ENCODE measurements at regions not wholly inside any gene's neighbourhood (a gene's known extent, or its start where the extent isn't known, plus 50 kb on each side); places are given as distances from the start of the nearest gene placed in this dataset.
A peak's percentile ranks its signal among the peaks of the same experiment; 100 is the strongest.

GRCh38 chr2:81282151-81282769 lies 977.7 kb upstream of the LRRTM1 start:
- no peak for ATAC-seq
- 54 to 59% methylated on average over 2 of the region's 2 CpGs for WGBS, 2 donors

GRCh38 chr2:81276595-81276994 lies 972.0 kb upstream of the LRRTM1 start:
- no peak for TF ChIP-seq CTCF (IDR thresholded peaks at IDR 0.05)
- no peak for TF ChIP-seq POLR2A (IDR thresholded peaks at IDR 0.05)
- Histone ChIP-seq H3K9me3 (no peaks in the 10 kb centered on the region), H3K27ac (no peak overlapping the region), H3K4me1 (no peaks in the 10 kb centered on the region), H3K4me3 (no peak overlapping the region), H3K27me3 (no peaks in the 10 kb centered on the region), H3K36me3 (replicated peaks in 1 of 2; ENCODE audit: insufficient read depth in 1 of 2, low read depth in 2 of 2) (no peaks in the 10 kb centered on the region)
- WGBS, 2 donors: 53 to 60% methylated on average over 1 of the region's 1 CpG
- intact Hi-C loops (cut with DNase I): no loop called here
- no peak for ATAC-seq
- DNase-seq: no peak

More at GRCh38 chr2:81282151-81282769, 977.7 kb upstream of the LRRTM1 start:
- Histone ChIP-seq H3K4me3 (no peak overlapping the region), H3K27me3 (no peaks in the 10 kb centered on the region), H3K4me1 (no peaks in the 10 kb centered on the region), H3K36me3 (replicated peaks in 1 of 2; ENCODE audit: insufficient read depth in 1 of 2, low read depth in 2 of 2) (no peaks in the 10 kb centered on the region), H3K9me3 (no peaks in the 10 kb centered on the region), H3K27ac (no peak overlapping the region)
- no peak for DNase-seq
- intact Hi-C loops (cut with DNase I): no loop called here
- TF ChIP-seq POLR2A (IDR thresholded peaks at IDR 0.05) (no peak), CTCF (IDR thresholded peaks at IDR 0.05) (no peak)

- ATAC-seq: no peak
- no peak for DNase-seq
- no peaks in the 10 kb centered on the region for H3K4me1 ChIP-seq
- H3K9me3 ChIP-seq: no peaks in the 10 kb centered on the region
- H3K27me3 ChIP-seq: no peaks in the 10 kb centered on the region
- no peaks in the 10 kb centered on the region for H3K36me3 ChIP-seq (replicated peaks in 1 of 2; ENCODE audit: insufficient read depth in 1 of 2, low read depth in 2 of 2)
- H3K4me3 ChIP-seq: no peak overlapping the region
- WGBS, 2 donors: 0 to 3% methylated on average over 1 of the region's 1 CpG
- intact Hi-C loops (cut with DNase I): no loop called here
- TF ChIP-seq POLR2A (IDR thresholded peaks at IDR 0.05) (no peak), CTCF (IDR thresholded peaks at IDR 0.05) (peak in 1 of 7 experiments; percentile 8)
- no peak overlapping the region for H3K27ac ChIP-seq
Observed at GRCh38 chr2:81266106-81266505, 961.6 kb upstream of the LRRTM1 start.

- Histone ChIP-seq H3K4me1 (no peaks in the 10 kb centered on the region), H3K27ac (no peak overlapping the region), H3K27me3 (no peaks in the 10 kb centered on the region), H3K9me3 (no peaks in the 10 kb centered on the region), H3K4me3 (no peak overlapping the region), H3K36me3 (replicated peaks in 1 of 2; ENCODE audit: insufficient read depth in 1 of 2, low read depth in 2 of 2) (no peaks in the 10 kb centered on the region)
- DNase-seq (no peak), ATAC-seq (no peak)
- intact Hi-C loops (cut with DNase I): no loop called here
- no peak for TF ChIP-seq POLR2A (IDR thresholded peaks at IDR 0.05)
- no peak for TF ChIP-seq CTCF (IDR thresholded peaks at IDR 0.05)
Observed at GRCh38 chr2:81263989-81264388, 959.4 kb upstream of the LRRTM1 start.

- WGBS, 2 donors: 33 to 45% methylated on average over 1 of the region's 1 CpG
- Histone ChIP-seq H3K36me3 (replicated peaks in 1 of 2; ENCODE audit: insufficient read depth in 1 of 2, low read depth in 2 of 2) (no peaks in the 10 kb centered on the region), H3K9me3 (no peaks in the 10 kb centered on the region), H3K27ac (no peak overlapping the region), H3K4me3 (no peak overlapping the region), H3K4me1 (no peaks in the 10 kb centered on the region), H3K27me3 (no peaks in the 10 kb centered on the region)
- ATAC-seq (no peak), DNase-seq (no peak)
- TF ChIP-seq POLR2A (IDR thresholded peaks at IDR 0.05): no peak
- TF ChIP-seq CTCF (IDR thresholded peaks at IDR 0.05): no peak
- intact Hi-C loops (cut with DNase I): no loop called here
Observed at GRCh38 chr2:81260320-81260719, 955.8 kb upstream of the LRRTM1 start.

Data from body of pancreas (tissue), 4 donors.